Effector memory CD8-positive, alpha-beta T cell (primary cell): ENCODE measurements at regions not wholly inside any gene's neighbourhood (a gene's known extent, or its start where the extent isn't known, plus 50 kb on each side); places are given as distances from the start of the nearest gene placed in this dataset.

Experiments used
- ATAC-seq: fragments of 150-1000 bp; cut with Tn5 transposase; replicated peaks from 2 replicates; pipeline ENCODE4 v1.10.0; 2021; ENCODE audit warnings: mild to moderate bottlenecking, moderate library complexity
- DNase-seq, 3 experiments: peaks; one replicate each; pipeline ENCODE4 v3.0.0; 2021
- H3K27ac Mint-ChIP-seq, 2 donors: one replicate each; pipeline ENCODE4 v1.8.0; 2022; ENCODE audit warnings: mild to moderate bottlenecking in 2 of 2, mixed read lengths in 2 of 2, moderate library complexity in 2 of 2
- H3K27me3 Mint-ChIP-seq, 2 donors: one replicate each; pipeline ENCODE4 v1.8.0; 2022; ENCODE audit warnings: mixed read lengths in 2 of 2
- H3K36me3 Mint-ChIP-seq: one replicate; pipeline ENCODE4 v1.8.0; 2022; ENCODE audit warnings: mild to moderate bottlenecking, moderate library complexity, mixed read lengths; ENCODE audit not compliant: insufficient read depth
- H3K4me1 Mint-ChIP-seq, 2 donors: one replicate each; pipeline ENCODE4 v1.8.0; 2022; ENCODE audit warnings: low read depth in 2 of 2, mixed read lengths in 2 of 2
- H3K4me3 Mint-ChIP-seq, 2 donors: one replicate each; pipeline ENCODE4 v1.8.0; 2022; ENCODE audit warnings: mild to moderate bottlenecking in 2 of 2, mixed read lengths in 2 of 2, moderate library complexity in 2 of 2
- H3K9me3 Mint-ChIP-seq, 2 donors: one replicate each; pipeline ENCODE4 v1.8.0; 2022; ENCODE audit warnings: mixed read lengths in 2 of 2

DNA sequence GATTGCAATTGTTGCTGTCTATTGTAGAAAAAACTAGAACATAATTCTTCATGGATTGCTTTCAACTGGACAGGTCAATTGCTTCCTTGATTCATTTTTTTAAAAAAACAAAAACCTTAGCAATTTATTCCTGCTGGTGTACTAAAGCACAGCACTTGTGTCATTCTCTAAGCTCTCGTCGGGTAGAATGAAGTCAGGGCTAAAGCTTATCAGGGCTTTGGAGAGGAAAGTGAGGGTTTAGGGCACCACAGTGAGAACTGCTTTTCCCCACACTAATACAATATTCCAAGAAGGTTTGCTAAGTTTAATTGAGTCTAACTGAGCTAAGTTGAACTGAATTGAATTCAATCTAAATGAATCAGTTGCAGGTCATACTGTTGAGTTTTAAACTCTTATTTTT, 76.4 kb upstream of the TLR3 start:
- Mint-ChIP-seq H3K4me3 (no peak overlapping the region), H3K27me3 (peaks cover 9 to 14% of the 10 kb centered on the region in 2 donors), H3K36me3 (no peaks in the 10 kb centered on the region), H3K9me3 (no peaks in the 10 kb centered on the region), H3K27ac (no peak overlapping the region), H3K4me1 (no peaks in the 10 kb centered on the region)
- DNase-seq (no peak), ATAC-seq (no peak)

- ATAC-seq (no peak), DNase-seq (no peak)
- Mint-ChIP-seq H3K27ac (no peak overlapping the region), H3K27me3 (peaks cover 9 to 14% of the 10 kb centered on the region in 2 donors), H3K36me3 (no peaks in the 10 kb centered on the region), H3K9me3 (no peaks in the 10 kb centered on the region), H3K4me1 (no peaks in the 10 kb centered on the region), H3K4me3 (no peak overlapping the region)
Observed at GRCh38 chr4:185993328-185993973, 75.5 kb upstream of the TLR3 start.

GRCh38 chr4:185994750-185995149, 74.2 kb upstream of the TLR3 start:
- H3K27ac Mint-ChIP-seq: no peak overlapping the region
- H3K4me3 Mint-ChIP-seq: no peak overlapping the region
- H3K36me3 Mint-ChIP-seq: no peaks in the 10 kb centered on the region
- no peaks in the 10 kb centered on the region for H3K9me3 Mint-ChIP-seq
- peaks cover 2 to 9% of the 10 kb centered on the region in 2 donors for H3K27me3 Mint-ChIP-seq
- DNase-seq (no peak), ATAC-seq (no peak)
- no peaks in the 10 kb centered on the region for H3K4me1 Mint-ChIP-seq

DNA sequence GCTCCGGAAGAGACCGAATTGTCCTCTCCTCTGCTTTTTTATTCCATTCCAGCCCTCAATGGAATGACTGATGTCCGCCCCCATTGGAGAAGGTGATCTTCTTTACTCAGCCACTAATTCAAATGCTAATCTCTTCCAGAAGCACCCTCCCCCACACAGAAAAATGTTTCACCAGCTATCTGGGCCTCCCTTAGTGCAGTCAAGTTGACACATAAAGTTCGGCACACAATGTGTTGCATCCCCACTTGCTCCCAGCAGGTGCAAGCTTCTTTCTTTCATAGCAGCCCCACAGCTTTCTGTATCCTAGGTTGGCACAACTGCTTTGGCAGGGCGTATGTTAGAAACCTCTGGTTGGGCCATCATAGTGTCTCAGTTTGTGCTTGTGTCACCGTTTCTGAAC, 73.3 kb upstream of the TLR3 start:
- H3K36me3 Mint-ChIP-seq: no peaks in the 10 kb centered on the region
- H3K27me3 Mint-ChIP-seq: peaks cover 0 to 8% of the 10 kb centered on the region in 2 donors
- no peaks in the 10 kb centered on the region for H3K9me3 Mint-ChIP-seq
- ATAC-seq (no peak), DNase-seq (no peak)
- no peak overlapping the region for H3K4me3 Mint-ChIP-seq
- H3K4me1 Mint-ChIP-seq: no peaks in the 10 kb centered on the region
- no peak overlapping the region for H3K27ac Mint-ChIP-seq

GRCh38 chr4:185997296-185997695, 71.7 kb upstream of the TLR3 start:
- no peaks in the 10 kb centered on the region for H3K36me3 Mint-ChIP-seq
- no peaks in the 10 kb centered on the region for H3K9me3 Mint-ChIP-seq
- no peak overlapping the region for H3K27ac Mint-ChIP-seq
- ATAC-seq (no peak), DNase-seq (no peak)
- no peak overlapping the region for H3K4me3 Mint-ChIP-seq
- H3K27me3 Mint-ChIP-seq: peaks cover 8 to 14% of the 10 kb centered on the region in 2 donors
- no peaks in the 10 kb centered on the region for H3K4me1 Mint-ChIP-seq

- Mint-ChIP-seq H3K27me3 (peaks cover 8 to 22% of the 10 kb centered on the region in 2 donors), H3K9me3 (no peaks in the 10 kb centered on the region), H3K27ac (no peak overlapping the region), H3K4me1 (no peaks in the 10 kb centered on the region), H3K36me3 (no peaks in the 10 kb centered on the region), H3K4me3 (no peak overlapping the region)
- ATAC-seq (no peak), DNase-seq (no peak)
Observed at GRCh38 chr4:185998791-185999190, 70.2 kb upstream of the TLR3 start.

DNA sequence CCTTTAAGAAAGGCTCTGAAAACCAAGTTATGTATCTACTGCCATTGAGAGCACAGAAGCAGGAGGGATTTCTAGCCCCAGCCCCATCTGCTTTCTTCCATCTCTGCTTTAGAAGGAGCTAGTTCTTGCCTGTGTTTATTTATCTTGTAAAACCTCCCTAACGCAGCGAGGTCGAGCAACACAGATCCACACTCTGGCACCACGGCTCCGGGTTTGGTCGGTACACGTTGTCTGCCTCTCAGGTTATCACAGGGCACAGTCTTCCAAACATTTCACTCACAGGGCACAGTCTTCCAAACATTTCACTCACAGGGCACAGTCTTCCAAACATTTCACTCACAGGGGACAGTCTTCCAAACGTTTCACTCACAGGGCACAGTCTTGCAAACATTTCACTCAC, 69.7 kb upstream of the TLR3 start:
- peaks cover 7 to 22% of the 10 kb centered on the region in 2 donors for H3K27me3 Mint-ChIP-seq
- DNase-seq (no peak), ATAC-seq (no peak)
- no peak overlapping the region for H3K27ac Mint-ChIP-seq
- H3K4me3 Mint-ChIP-seq: no peak overlapping the region
- no peaks in the 10 kb centered on the region for H3K36me3 Mint-ChIP-seq
- no peaks in the 10 kb centered on the region for H3K9me3 Mint-ChIP-seq
- H3K4me1 Mint-ChIP-seq: no peaks in the 10 kb centered on the region

DNA sequence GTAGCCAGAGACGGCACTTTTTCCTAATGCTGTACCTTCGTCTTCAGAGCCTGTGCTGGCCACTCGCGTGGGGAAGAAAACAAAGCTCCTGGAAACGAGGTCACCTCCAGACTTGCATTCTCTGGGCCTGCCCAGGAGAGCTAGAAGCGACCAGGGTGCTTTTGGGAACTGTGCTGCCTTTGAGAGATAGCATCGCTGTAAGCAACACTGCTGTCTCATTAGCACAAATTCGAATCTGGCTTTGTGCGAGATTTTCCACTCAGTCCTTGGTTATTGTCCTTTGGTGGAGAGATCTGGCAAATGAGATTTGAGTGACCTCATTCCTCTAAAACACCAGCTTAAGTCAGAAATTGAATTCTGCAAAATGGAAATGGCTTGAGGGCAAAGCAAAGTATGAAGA, 66.1 kb upstream of the TLR3 start:
- ATAC-seq (no peak), DNase-seq (no peak)
- Mint-ChIP-seq H3K9me3 (no peaks in the 10 kb centered on the region), H3K27me3 (peaks cover 0 to 22% of the 10 kb centered on the region in 2 donors), H3K27ac (no peak overlapping the region), H3K36me3 (no peaks in the 10 kb centered on the region), H3K4me1 (no peaks in the 10 kb centered on the region), H3K4me3 (no peak overlapping the region)

DNA sequence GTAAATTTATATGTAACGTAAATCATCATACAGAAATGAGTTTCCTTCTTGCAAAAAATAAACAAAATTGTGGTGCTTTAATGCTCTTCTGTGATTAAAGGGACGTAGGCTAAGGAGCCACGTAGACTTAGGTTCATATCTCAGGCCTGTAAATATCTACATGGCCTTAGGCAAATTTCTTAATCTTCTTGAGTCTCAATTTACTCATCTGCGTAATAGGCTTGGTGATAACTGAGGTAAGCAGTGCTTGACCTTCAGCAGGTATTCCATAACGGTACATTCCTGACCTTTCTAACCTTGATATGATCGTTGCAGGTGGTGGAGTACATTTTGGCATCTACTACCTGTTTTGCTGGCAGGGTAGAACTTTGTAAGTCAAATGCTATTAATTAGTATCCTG, 65.2 kb upstream of the TLR3 start:
- Mint-ChIP-seq H3K27me3 (peaks cover 0 to 22% of the 10 kb centered on the region in 2 donors), H3K36me3 (no peaks in the 10 kb centered on the region), H3K27ac (no peak overlapping the region), H3K9me3 (no peaks in the 10 kb centered on the region), H3K4me1 (no peaks in the 10 kb centered on the region), H3K4me3 (no peak overlapping the region)
- ATAC-seq (no peak), DNase-seq (no peak)

DNA sequence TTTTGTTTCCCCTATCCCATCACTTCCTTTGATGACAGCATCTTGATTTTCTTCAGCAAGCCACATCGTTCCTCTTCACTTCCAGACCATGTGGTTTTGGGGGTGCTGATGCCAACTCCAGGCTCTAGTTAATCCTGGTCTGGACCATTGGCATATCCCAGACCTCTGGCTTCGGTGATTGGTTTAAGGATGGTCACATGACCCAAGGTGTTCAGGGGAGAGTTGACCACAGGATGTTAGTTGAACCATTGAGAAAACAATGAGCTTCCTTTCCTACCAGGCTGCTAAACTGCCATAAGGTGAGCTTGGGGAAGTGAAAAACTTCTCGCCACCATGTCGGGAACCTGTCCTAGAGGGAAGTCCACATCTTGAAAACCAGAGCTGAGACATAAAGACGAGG, 60.9 kb upstream of the TLR3 start:
- ATAC-seq (no peak), DNase-seq (no peak)
- H3K4me1 Mint-ChIP-seq: no peaks in the 10 kb centered on the region
- H3K27ac Mint-ChIP-seq: no peak overlapping the region
- H3K4me3 Mint-ChIP-seq: no peak overlapping the region
- no peaks in the 10 kb centered on the region for H3K9me3 Mint-ChIP-seq
- H3K36me3 Mint-ChIP-seq: no peaks in the 10 kb centered on the region
- H3K27me3 Mint-ChIP-seq: peaks cover 11 to 14% of the 10 kb centered on the region in 2 donors

- no peaks in the 10 kb centered on the region for H3K9me3 Mint-ChIP-seq
- no peak overlapping the region for H3K27ac Mint-ChIP-seq
- ATAC-seq: no peak
- H3K4me1 Mint-ChIP-seq: no peaks in the 10 kb centered on the region
- no peaks in the 10 kb centered on the region for H3K36me3 Mint-ChIP-seq
- H3K27me3 Mint-ChIP-seq: peaks cover 18 to 21% of the 10 kb centered on the region in 2 donors
- H3K4me3 Mint-ChIP-seq: no peak overlapping the region
- no peak for DNase-seq
Observed at GRCh38 chr4:186009976-186010375, 59.0 kb upstream of the TLR3 start.

GRCh38 chr4:186010821-186011220, 58.1 kb upstream of the TLR3 start:
- no peak overlapping the region for H3K4me3 Mint-ChIP-seq
- ATAC-seq: no peak

DNA sequence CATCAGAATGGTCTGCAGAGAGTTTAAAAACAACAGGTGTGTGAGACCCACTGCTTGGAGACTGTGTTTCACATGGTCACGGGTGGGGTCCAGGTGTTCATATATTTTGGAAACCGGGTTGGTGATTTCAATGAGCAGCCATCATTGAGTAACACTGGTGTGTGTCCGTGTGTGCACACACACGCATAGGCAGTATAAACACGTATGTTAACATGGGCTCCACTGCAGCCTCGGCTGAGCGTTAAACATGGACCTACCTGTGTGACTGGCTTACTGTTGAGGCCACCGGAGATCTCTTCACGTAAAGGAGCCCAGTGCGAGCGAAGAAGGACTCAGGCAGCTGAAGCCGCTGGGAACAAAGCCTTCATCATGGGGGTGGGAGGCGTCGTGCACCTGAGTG, 56.9 kb upstream of the TLR3 start:
- H3K27ac Mint-ChIP-seq: no peak overlapping the region
- no peak overlapping the region for H3K4me3 Mint-ChIP-seq
- H3K4me1 Mint-ChIP-seq: no peaks in the 10 kb centered on the region
- H3K9me3 Mint-ChIP-seq: no peaks in the 10 kb centered on the region
- no peaks in the 10 kb centered on the region for H3K36me3 Mint-ChIP-seq
- peaks cover 26 to 28% of the 10 kb centered on the region in 2 donors for H3K27me3 Mint-ChIP-seq
- DNase-seq (no peak), ATAC-seq (no peak)

More at GRCh38 chr4:186010821-186011220, 58.1 kb upstream of the TLR3 start:
- H3K27me3 Mint-ChIP-seq: peaks cover 26 to 28% of the 10 kb centered on the region in 2 donors
- DNase-seq: no peak
- H3K4me1 Mint-ChIP-seq: no peaks in the 10 kb centered on the region
- no peaks in the 10 kb centered on the region for H3K9me3 Mint-ChIP-seq
- H3K27ac Mint-ChIP-seq: no peak overlapping the region
- no peaks in the 10 kb centered on the region for H3K36me3 Mint-ChIP-seq

- peaks cover 29 to 31% of the 10 kb centered on the region in 2 donors for H3K27me3 Mint-ChIP-seq
- H3K4me1 Mint-ChIP-seq: no peaks in the 10 kb centered on the region
- H3K36me3 Mint-ChIP-seq: no peaks in the 10 kb centered on the region
- DNase-seq (no peak), ATAC-seq (no peak)
- no peaks in the 10 kb centered on the region for H3K9me3 Mint-ChIP-seq
- no peak overlapping the region for H3K27ac Mint-ChIP-seq
- H3K4me3 Mint-ChIP-seq: no peak overlapping the region
Observed at GRCh38 chr4:186013419-186014186, 55.4 kb upstream of the TLR3 start.
